Mucosa of descending colon (tissue), 3 donors: ENCODE measurements at regions not wholly inside any gene's neighbourhood (a gene's known extent, or its start where the extent isn't known, plus 50 kb on each side); places are given as distances from the start of the nearest gene placed in this dataset.
"Not testable (repeated sequence)": the region's sequence is repeated elsewhere in the genome, so short reads cannot be mapped to it uniquely, and the experiment has no call there.

Source experiments
- ATAC-seq: fragments of 200-7000 bp; cut with Tn5 transposase; one replicate; pipeline ENCODE4 v1.9.1; 2020; ENCODE audit warnings: mild to moderate bottlenecking, moderate library complexity
- DNase-seq, 3 donors: peaks; one replicate each; pipeline ENCODE4 v3.0.0-alpha.2; 2020
- H3K36me3 ChIP-seq: fragments of 200-600 bp; one replicate; pipeline ENCODE4 v1.8.0; 2021; ENCODE audit warnings: low read depth, mild to moderate bottlenecking
- H3K4me1 ChIP-seq: fragments of 200-600 bp; one replicate; pipeline ENCODE4 v1.8.0; 2021; ENCODE audit warnings: low read depth, mild to moderate bottlenecking
- H3K4me3 ChIP-seq: fragments of 200-600 bp; one replicate; pipeline ENCODE4 v1.8.0; 2021; ENCODE audit warnings: mild to moderate bottlenecking
- H3K9me3 ChIP-seq: fragments of 200-600 bp; one replicate; pipeline ENCODE4 v1.8.0; 2021; ENCODE audit warnings: mild to moderate bottlenecking
- CTCF ChIP-seq: fragments of 200-600 bp; IDR thresholded peaks from one replicate; pipeline ENCODE4 v1.8.0; 2022; ENCODE audit warnings: antibody characterized with exemption, mild to moderate bottlenecking
- intact Hi-C, 2 donors: fragments of 100-400 bp; cut with DNase I in 1 of 2; cut with micrococcal nuclease in 1 of 2; formaldehyde crosslinking; loops; one replicate each; pipeline versions ENCODE4 v1.11.0 to v1.11.1; 2022; cut with DNase I, micrococcal nuclease
- donor health status: DM: no; HTN: no; CAD: no; lungs with moderate emphysema.
- donor health status: DM: no; HTN: no; CAD: no.
- donor health status: DM: no; HTN: yes; CAD: no.

- Histone ChIP-seq H3K4me1 (no peaks in the 10 kb centered on the region), H3K4me3 (no peak overlapping the region), H3K36me3 (no peaks in the 10 kb centered on the region), H3K9me3 (no peaks in the 10 kb centered on the region)
- intact Hi-C loops = no loop called here
- peak in 1 of 3 donors; percentile 5 for DNase-seq
- TF ChIP-seq CTCF = no peak
- ATAC-seq = no peak
Observed at GRCh38 chrX:87914726-87915125, 397.1 kb downstream of the KLHL4 start.

GRCh38 chrX:87924619-87925018 is 407.0 kb downstream of the KLHL4 start:
- no peak overlapping the region for H3K4me3 ChIP-seq
- H3K4me1 ChIP-seq = no peaks in the 10 kb centered on the region
- ATAC-seq (no peak), DNase-seq (no peak)
- H3K36me3 ChIP-seq = no peaks in the 10 kb centered on the region
- no peaks in the 10 kb centered on the region for H3K9me3 ChIP-seq
- TF ChIP-seq CTCF = no peak
- intact Hi-C loops = no loop called here

GRCh38 chrX:87941841-87942240 is 424.2 kb downstream of the KLHL4 start:
- Histone ChIP-seq H3K36me3 (no peaks in the 10 kb centered on the region), H3K9me3 (peaks cover 3% of the 10 kb centered on the region), H3K4me3 (no peak overlapping the region), H3K4me1 (no peaks in the 10 kb centered on the region)
- intact Hi-C loops = no loop called here
- DNase-seq (no peak), ATAC-seq (no peak)
- TF ChIP-seq CTCF = no peak

GRCh38 chrX:87961471-87961870 is 443.9 kb downstream of the KLHL4 start:
- no peak for DNase-seq
- no peak for TF ChIP-seq CTCF
- H3K36me3 ChIP-seq = no peaks in the 10 kb centered on the region
- no peak overlapping the region for H3K4me3 ChIP-seq
- H3K9me3 ChIP-seq = no peaks in the 10 kb centered on the region
- no peaks in the 10 kb centered on the region for H3K4me1 ChIP-seq
- intact Hi-C loops = no loop called here
- ATAC-seq = no peak

- DNase-seq (no peak), ATAC-seq (no peak)
- Histone ChIP-seq H3K4me1 (no peaks in the 10 kb centered on the region), H3K4me3 (no peak overlapping the region), H3K36me3 (no peaks in the 10 kb centered on the region), H3K9me3 (no peaks in the 10 kb centered on the region)
- TF ChIP-seq CTCF = no peak
- intact Hi-C loops = no loop called here
Observed at GRCh38 chrX:87968118-87968517, 450.5 kb downstream of the KLHL4 start.

GRCh38 chrX:87972121-87972520 is 454.5 kb downstream of the KLHL4 start:
- H3K9me3 ChIP-seq, ATAC-seq, DNase-seq, H3K36me3 ChIP-seq, H3K4me3 ChIP-seq, H3K4me1 ChIP-seq, intact Hi-C loops: not testable (repeated sequence)
